Thoracic aorta (tissue), 2 donors: ENCODE measurements at regions not wholly inside any gene's neighbourhood (a gene's known extent, or its start where the extent isn't known, plus 50 kb on each side); places are given as distances from the start of the nearest gene placed in this dataset.

Source experiments
- ATAC-seq: fragments of 150-250 bp; one replicate; pipeline ENCODE4 v1.8.0; 2017; ENCODE audit warnings: low read depth; ENCODE audit not compliant: insufficient number of reproducible peaks, low FRiP score
- DNase-seq: peaks from one replicate; pipeline ENCODE4 v3.0.0-alpha.2; 2020; ENCODE audit warnings: low spot score
- H3K27ac ChIP-seq, 2 donors: fragments of 200-600 bp; sonication (generic); 1 replicate in 1 of 2; 2 replicates in 1 of 2; pipeline ENCODE4 v1.5.1; 2016; ENCODE audit warnings: mild to moderate bottlenecking in 2 of 2, moderate library complexity in 2 of 2
- H3K27me3 ChIP-seq: fragments of 200-600 bp; sonication (generic); replicated peaks from 2 replicates; pipeline ENCODE4 v1.6.0; 2016; ENCODE audit warnings: mild to moderate bottlenecking; ENCODE audit not compliant: insufficient read depth
- H3K36me3 ChIP-seq: fragments of 200-600 bp; sonication (generic); one replicate; pipeline ENCODE4 v1.5.1; 2016
- H3K4me1 ChIP-seq, 2 donors: fragments of 200-600 bp; sonication (generic); 1 replicate in 1 of 2; 2 replicates in 1 of 2; pipeline versions ENCODE4 v1.5.1 to v1.6.0; 2016; ENCODE audit warnings: low read depth in 2 of 2, mild to moderate bottlenecking in 1 of 2; ENCODE audit not compliant: control insufficient read depth in 1 of 2
- H3K4me3 ChIP-seq: fragments of 200-600 bp; sonication (generic); 2 replicates; pipeline ENCODE4 v1.5.1; 2016; ENCODE audit warnings: mild to moderate bottlenecking
- H3K9me3 ChIP-seq: fragments of 200-600 bp; sonication (generic); 2 replicates; pipeline ENCODE4 v1.5.1; 2016
- CTCF ChIP-seq: fragments of 200-600 bp; sonication (generic); IDR thresholded peaks from one replicate; pipeline ENCODE4 v1.5.1; 2019; ENCODE audit warnings: antibody characterized with exemption

DNA sequence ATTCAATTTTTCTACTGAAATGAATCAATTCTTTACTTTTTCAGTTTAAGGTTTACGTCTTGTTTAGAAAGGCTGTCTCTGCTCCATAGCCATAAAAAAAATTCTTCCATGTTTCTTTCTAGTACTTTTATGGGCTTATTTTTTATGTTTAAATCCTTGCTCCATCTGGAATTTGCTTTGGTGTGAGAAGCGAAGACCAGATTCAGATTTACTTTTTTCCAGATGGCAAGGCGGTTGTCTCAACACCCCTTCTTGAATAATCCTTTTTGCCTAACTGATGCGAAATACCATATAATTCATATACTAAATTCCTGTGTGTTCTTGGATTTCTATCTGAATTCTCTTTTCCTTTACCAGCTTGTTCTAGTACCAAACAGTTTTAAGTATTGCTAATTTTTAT, 101.5 kb downstream of the C1orf94 start:
- Histone ChIP-seq H3K27ac (no peak overlapping the region), H3K9me3 (no peaks in the 10 kb centered on the region), H3K4me3 (no peak overlapping the region), H3K27me3 (no peaks in the 10 kb centered on the region), H3K4me1 (no peaks in the 10 kb centered on the region), H3K36me3 (no peaks in the 10 kb centered on the region)
- DNase-seq (no peak), ATAC-seq (no peak)
- TF ChIP-seq CTCF, result no peak

- Histone ChIP-seq H3K27ac (no peak overlapping the region), H3K27me3 (no peaks in the 10 kb centered on the region), H3K4me3 (no peak overlapping the region), H3K9me3 (no peaks in the 10 kb centered on the region), H3K36me3 (no peaks in the 10 kb centered on the region), H3K4me1 (no peaks in the 10 kb centered on the region)
- DNase-seq (no peak), ATAC-seq (no peak)
- no peak for TF ChIP-seq CTCF
Measured at GRCh38 chr1:34279971-34280370, 103.3 kb downstream of the C1orf94 start.

DNA sequence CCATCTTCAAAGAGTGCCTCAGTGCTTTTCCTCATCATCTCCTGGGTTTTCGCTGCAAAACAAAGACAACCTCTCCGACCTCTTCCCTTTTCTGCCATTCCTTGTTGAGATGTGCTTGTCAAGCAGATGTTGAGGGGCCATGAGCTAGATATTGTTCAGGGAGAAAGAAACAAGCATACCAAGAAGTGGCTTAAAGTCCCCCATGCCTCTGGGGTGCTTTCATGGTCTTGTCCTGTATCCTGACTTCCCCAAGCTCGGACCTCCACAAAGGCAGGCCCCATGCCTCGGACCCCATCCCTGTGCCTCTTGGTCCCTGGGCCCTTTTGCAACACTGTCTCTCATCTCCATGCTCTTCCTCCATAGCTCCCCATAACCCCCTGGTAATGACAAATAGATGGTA, 103.8 kb downstream of the C1orf94 start:
- H3K4me3 ChIP-seq, result no peak overlapping the region
- no peaks in the 10 kb centered on the region for H3K4me1 ChIP-seq
- DNase-seq (no peak), ATAC-seq (no peak)
- no peaks in the 10 kb centered on the region for H3K9me3 ChIP-seq
- TF ChIP-seq CTCF, result no peak
- H3K27ac ChIP-seq, result no peak overlapping the region
- no peaks in the 10 kb centered on the region for H3K27me3 ChIP-seq
- no peaks in the 10 kb centered on the region for H3K36me3 ChIP-seq

GRCh38 chr1:34283142-34283541, 106.4 kb downstream of the C1orf94 start:
- ATAC-seq (no peak), DNase-seq (no peak)
- no peak for TF ChIP-seq CTCF
- no peaks in the 10 kb centered on the region for H3K9me3 ChIP-seq
- H3K27ac ChIP-seq, result no peak overlapping the region
- H3K36me3 ChIP-seq, result no peaks in the 10 kb centered on the region
- no peak overlapping the region for H3K4me3 ChIP-seq
- no peaks in the 10 kb centered on the region for H3K27me3 ChIP-seq
- no peaks in the 10 kb centered on the region for H3K4me1 ChIP-seq

DNA sequence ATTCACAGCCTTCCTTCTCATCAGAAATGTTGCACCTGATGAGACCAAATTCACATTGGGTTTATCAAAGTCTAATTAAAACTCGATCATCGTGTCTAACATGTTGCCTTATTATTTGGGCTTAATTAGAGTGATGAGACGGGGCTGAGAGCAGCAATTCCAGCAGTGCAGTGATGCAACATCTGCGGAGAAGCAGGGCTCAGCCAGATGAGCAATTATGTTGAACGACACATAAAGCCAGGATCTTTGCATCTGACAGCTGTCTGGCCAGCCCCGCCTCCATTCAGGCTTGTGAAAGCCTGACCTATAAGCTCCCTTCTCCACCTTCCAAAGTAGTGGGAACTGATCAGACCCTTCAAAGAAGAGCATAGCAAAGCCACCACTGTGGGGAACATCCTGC, 109.8 kb downstream of the C1orf94 start:
- ATAC-seq, result no peak
- H3K4me3 ChIP-seq, result no peak overlapping the region
- TF ChIP-seq CTCF, result no peak

More for the DNA sequence above, 109.8 kb downstream of the C1orf94 start:
- Histone ChIP-seq H3K4me1 (no peaks in the 10 kb centered on the region), H3K9me3 (no peaks in the 10 kb centered on the region), H3K27me3 (no peaks in the 10 kb centered on the region), H3K36me3 (no peaks in the 10 kb centered on the region), H3K27ac (no peak overlapping the region)
- no peak for DNase-seq
